AG04449 (cell line): ENCODE measurements at regions not wholly inside any gene's neighbourhood (a gene's known extent, or its start where the extent isn't known, plus 50 kb on each side); places are given as distances from the start of the nearest gene placed in this dataset.
"Not testable (repeated sequence)": the region's sequence is repeated elsewhere in the genome, so short reads cannot be mapped to it uniquely, and the experiment has no call there.

Source experiments
- CTCF ChIA-PET: fragments of 350-600 bp; formaldehyde crosslinking; extraction: SDS; loops from one replicate; lab custom pipeline; 2021; ENCODE audit warnings: antibody characterized with exemption; lab: Yijun Ruan, JAX
- POLR2A ChIA-PET: fragments of 400-600, 350-600 bp; formaldehyde crosslinking; extraction: SDS; loops from one replicate; lab custom pipeline; 2020; ENCODE audit warnings: antibody characterized with exemption, inconsistent platforms; lab: Yijun Ruan, JAX
- DNase-seq: peaks from one replicate; pipeline ENCODE4 v3.0.0-alpha.2; 2010; ENCODE audit warnings: low read depth, low spot score
- H3K4me3 ChIP-seq: 2 replicates; pipeline ENCODE4 v1.5.1; 2011; ENCODE audit warnings: low read depth, mild to moderate bottlenecking, control low read depth, low read length
- CTCF ChIP-seq: IDR thresholded peaks from one replicate; pipeline ENCODE4 v1.5.1; 2011; ENCODE audit warnings: mild to moderate bottlenecking, moderate library complexity, low read length, control low read depth, inconsistent platforms; ENCODE audit not compliant: insufficient read depth; ENCODE audit errors: missing control alignments

DNA sequence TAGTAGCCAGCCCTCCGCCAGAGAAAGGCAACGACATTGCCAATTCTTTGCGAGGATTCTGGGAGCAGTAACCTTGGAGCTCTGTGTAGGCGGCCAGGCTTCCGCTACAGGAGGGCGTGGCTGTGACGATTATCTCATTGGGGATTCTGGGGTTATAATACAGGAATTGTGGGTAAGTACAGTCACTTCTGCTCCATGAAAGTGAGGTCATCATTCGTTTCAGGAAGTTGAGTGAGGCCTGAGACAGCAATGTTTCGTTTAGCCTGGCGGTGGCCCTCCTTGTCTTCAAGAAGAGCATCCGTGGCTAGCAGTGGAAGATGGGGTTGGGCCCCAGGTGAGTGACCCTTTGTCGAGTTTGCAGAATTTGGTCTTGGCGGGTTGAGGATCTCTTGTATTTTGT, 79.5 kb upstream of the GPR39 start:
- POLR2A ChIA-PET, CTCF ChIA-PET, H3K4me3 ChIP-seq, DNase-seq: not testable (repeated sequence)

- CTCF ChIA-PET, DNase-seq: not testable (repeated sequence)
Observed at GRCh38 chr2:132337844-132338243, 78.8 kb upstream of the GPR39 start.

DNA sequence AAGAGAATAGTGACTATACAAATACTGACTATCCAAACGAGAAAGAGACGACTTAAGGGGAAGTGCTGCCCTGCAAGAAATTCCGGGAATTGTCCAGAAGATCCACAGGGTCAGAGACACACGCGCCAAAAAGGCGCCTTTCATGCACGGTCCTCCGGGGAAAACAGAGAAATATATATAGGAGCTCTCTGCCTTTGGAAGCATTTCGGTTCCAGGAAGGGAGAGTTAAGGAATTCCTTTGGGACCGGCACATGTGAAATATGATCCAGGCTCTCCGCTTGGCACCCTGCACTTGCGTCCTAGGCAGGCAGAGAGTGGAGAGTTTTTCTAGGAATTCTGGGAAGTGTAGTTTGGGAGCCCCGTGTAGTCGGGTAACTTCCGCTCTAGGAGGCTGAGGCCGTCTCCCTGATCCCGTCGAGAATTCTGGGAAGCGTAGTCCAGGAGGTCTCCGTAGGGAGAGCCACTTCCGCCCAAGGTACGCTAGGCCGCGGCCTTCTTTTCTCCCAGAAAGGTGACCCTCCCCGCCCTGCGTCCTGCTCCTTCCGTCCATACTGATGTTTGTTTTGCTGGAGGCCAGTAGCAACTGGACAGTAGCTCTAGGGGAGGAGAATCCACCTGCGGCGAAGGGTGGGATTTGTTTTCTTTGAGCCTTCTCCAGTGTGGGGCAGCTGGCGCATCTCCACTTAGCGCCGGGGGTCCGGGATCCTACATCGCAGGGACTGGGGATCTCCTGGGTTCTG, 69.4 kb upstream of the GPR39 start:
- CTCF ChIA-PET, POLR2A ChIA-PET: not testable (repeated sequence)
- peak overlapping the region; percentile 62 for H3K4me3 ChIP-seq
- peak; percentile 41 for DNase-seq

More at GRCh38 chr2:132337844-132338243, 78.8 kb upstream of the GPR39 start:
- H3K4me3 ChIP-seq, POLR2A ChIA-PET: not testable (repeated sequence)

DNA sequence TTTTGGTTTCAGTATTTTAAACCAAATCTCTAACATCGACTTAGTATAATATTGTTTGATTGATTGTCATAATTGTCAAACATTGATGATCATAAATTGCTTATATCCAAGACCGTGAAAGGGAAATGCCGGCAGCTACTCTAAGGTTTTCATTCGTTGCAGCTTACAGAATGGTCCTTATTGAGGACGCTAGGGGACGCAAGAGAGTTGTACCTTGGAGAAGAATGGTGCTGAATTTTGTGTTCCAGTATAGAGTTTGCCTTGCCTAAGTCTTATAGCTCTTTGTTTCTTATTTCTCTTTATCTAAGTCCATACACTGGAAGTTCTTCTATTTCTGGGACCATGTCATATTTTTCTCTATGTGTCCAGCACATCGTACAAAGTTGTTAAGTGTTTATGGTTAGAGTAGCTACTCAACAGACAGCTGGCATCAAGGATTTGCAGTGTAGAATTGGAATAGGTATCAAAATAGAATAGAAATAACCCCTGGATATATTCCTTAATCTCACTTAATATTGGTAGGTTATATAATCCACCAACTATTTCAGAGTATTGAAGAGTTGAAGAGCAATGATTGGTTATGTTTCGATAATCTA, 67.4 kb upstream of the GPR39 start:
- CTCF ChIA-PET, result interaction anchor here (0.6 to 3.4 kb wide), 18 partner anchors 21 to 1496 kb away, joined by 3 to 31 read pairs (median 4); no protein-coding TSS in a partner anchor
- peak; percentile 57 for TF ChIP-seq CTCF
- POLR2A ChIA-PET, DNase-seq, H3K4me3 ChIP-seq: not testable (repeated sequence)

GRCh38 chr2:132351668-132352067, 64.9 kb upstream of the GPR39 start:
- H3K4me3 ChIP-seq, POLR2A ChIA-PET, DNase-seq: not testable (repeated sequence)
- CTCF ChIA-PET, result interaction anchor here (3.4 kb wide), 1 partner anchor 98 kb away, joined by 31 read pairs; no protein-coding TSS in a partner anchor

DNA sequence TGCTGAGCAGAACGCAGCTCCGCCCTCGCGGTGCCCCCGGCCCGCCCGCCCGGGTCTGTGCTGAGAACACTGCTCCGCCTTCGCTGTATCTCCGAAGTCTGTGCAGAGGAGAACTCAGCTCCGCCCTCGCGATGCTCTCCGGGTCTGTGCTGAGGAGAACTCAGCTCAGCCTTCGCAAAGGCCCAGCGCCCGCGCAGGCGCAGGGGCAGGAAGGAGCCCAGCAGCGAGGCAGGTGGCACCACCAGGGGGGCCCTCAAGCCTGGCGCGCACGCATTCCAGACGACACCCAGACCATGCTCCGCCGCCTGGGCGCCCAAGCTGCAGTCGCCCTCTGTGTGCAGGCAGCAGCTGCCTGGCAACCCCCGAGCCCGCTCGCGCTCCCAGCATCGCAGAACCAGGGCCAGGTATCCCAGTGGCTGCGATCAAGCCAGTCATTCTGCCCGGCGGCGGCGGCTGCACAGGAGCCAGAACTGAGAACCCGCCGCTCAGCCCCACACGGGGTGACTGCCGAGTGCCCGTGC, 64.1 kb upstream of the GPR39 start:
- POLR2A ChIA-PET, DNase-seq, CTCF ChIA-PET: not testable (repeated sequence)
- H3K4me3 ChIP-seq, result peak overlapping the region; percentile 49

DNA sequence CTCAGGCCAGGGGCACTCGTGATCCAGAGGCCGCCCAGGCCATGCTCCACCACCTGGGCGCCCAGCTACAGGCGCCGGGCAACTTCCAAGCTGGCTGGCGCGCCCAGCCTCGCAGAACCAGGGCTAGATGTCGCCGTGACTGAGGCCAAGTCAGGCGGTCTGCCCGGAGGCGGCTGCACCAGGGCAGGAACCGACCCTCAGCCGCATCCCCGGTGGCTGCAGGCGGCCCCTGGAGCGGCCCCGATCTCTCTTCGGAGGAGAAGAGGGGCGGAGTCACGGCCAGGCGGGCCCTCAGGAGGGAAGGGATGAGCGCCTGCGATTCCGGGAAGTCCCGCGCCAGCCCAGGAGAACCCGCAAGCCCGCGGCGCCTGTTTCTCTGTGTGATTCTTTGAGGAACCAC, 63.2 kb upstream of the GPR39 start:
- POLR2A ChIA-PET, DNase-seq, CTCF ChIA-PET: not testable (repeated sequence)
- peak overlapping the region; percentile 50 for H3K4me3 ChIP-seq

DNA sequence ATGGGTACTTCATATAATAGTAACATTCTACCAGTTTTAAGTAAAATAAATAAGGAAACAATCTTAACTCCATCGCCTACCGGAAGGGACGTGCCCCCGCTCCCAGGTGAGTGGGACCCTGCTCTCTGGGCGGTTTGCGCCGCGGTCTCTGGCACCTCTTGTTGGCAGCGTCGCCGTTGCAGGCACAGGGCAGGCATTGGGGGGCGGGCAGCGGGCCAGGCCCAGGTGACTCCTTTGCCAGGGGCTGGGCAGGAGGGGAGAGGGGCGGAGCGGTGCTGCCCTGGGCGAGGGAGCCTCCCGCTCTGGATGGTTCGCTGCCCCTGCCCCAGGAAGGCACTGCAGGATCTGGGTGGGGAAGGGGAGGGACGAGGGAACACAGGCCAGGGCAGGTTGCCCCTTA, 55.6 kb upstream of the GPR39 start:
- CTCF ChIA-PET, POLR2A ChIA-PET, H3K4me3 ChIP-seq, DNase-seq: not testable (repeated sequence)

DNA sequence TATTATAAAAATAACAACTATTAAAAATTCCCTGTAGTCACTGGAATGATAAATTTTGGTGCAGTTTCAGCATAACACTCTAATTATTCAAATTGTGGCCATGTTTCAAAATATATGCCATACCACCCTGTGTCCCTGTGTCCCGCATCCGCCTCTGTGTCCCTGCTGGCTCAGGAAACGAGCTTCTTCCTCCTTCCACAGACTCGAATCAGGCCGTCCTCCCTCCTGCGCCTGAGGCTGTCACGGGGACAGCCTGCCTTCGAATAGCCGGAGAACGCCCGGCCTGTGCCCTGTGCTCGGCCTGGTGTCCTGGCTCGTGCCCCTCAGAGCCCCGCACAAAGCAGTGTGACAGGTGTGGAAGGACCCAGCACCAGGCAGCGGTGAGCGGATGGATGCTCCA, 55.1 kb upstream of the GPR39 start:
- POLR2A ChIA-PET, DNase-seq, CTCF ChIA-PET, H3K4me3 ChIP-seq: not testable (repeated sequence)

DNA sequence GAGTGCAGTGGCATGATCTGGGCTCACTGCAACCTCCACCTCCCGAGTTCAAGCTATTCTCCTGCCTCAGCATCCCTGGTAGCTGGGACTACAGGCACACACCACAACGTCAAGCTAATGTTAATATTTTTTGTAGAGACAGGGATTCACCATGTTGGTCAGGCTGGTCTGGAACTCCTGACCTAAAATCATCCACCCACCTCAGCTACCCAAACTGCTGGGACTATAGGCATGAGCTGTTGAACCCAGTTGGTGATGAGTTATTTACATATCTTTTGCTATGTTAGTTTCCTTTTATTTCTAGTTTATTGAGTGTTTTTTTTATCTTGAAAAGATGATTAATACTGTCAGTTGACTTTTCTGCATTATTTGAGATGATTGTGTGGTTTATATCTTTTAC, 53.3 kb upstream of the GPR39 start:
- POLR2A ChIA-PET, DNase-seq, H3K4me3 ChIP-seq, CTCF ChIA-PET: not testable (repeated sequence)

DNA sequence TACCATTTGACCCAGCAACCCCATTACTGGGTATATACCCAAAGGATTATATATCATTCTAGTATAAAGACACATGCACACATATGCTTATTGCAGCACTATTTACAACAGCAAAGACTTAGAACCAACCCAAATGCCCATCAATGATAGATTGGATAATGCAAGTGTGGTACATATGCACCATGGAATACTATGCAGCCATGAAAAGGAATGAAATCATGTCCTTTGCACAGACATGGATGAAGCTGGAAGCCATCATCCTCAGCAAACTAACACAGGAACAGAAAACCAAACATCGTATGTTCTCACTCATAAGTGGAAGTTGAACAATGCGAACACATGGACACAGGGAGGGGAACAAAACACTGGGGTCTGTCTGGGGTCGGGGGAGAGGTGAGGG, 50.6 kb upstream of the GPR39 start:
- H3K4me3 ChIP-seq, POLR2A ChIA-PET, CTCF ChIA-PET, DNase-seq: not testable (repeated sequence)
